ENCODE measurements at regions not wholly inside any gene's neighbourhood (a gene's known extent, or its start where the extent isn't known, plus 50 kb on each side); places are given as distances from the start of the nearest gene placed in this dataset.

- DNase-seq (ENCODE audit: low read depth, low spot score): no peak
Measured at GRCh38 chr16:63037761-63038396, 1001.6 kb upstream of the CDH8 start.

- DNase-seq (ENCODE audit: low read depth, low spot score): no peak
Measured at GRCh38 chr16:63018581-63019223, 982.5 kb upstream of the CDH8 start.

- DNase-seq (ENCODE audit: low read depth, low spot score): no peak
Measured at GRCh38 chr16:63008688-63009087, 972.5 kb upstream of the CDH8 start.

DNA sequence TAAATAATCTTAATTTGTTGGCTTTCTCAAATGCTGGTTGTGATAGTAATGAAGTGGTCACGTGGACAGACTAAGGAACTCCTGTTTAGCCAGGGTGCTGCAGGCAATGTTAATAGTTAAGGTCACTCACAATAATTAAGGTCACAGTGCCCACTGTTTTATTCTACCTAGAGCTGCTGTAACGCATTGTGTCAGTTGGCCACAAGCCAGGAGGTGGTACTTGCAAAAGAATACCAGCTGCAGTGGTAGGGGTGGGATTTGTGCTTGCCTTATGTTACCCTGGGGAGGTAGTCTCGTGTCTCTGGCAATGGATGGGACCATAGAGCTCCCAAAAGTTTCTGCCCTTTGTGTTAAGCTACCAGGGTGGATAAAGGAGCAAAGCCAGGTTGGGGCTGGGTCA, 969.1 kb upstream of the CDH8 start:
- no peak for DNase-seq (ENCODE audit: low read depth, low spot score)

DNA sequence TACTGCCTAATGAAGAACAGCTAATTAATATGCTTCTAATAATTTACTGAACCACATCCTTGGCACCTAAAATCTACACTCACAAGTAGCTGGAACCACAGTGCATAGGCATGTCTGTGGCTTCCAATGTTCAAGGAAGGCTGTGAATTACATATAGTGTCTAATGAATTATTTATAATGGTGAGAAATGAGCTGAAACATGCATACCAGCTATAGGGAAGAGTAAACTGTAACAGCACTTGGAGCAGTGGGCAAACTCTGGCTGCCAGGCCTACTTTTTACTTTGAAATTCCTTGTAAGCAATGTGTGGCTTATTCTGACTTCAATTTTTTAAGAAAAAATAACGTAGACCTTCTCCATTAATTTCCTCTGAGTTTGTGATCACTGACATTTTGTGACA, 953.2 kb upstream of the CDH8 start:
- no peak for DNase-seq (ENCODE audit: low read depth, low spot score)

DNA sequence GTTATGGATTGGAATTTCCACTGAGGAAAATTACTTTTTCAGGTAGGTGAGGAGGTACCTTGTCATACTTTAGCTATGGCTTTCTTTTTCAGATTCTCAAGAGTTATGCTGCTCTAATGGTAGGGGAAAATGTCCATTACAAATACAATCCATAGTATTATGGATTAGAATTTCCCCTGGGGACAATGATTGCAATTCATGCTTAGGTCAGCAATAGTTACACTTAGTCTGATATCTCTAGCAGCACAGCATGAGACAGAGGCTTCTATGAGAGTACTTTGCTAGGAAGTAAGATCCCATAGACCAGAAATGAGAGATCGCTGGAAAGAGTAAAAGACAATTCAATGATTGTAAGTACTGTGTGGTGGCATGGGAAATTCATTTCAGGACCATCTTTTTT, 949.5 kb upstream of the CDH8 start:
- DNase-seq (ENCODE audit: low read depth, low spot score): no peak

GRCh38 chr16:62978451-62978850, 942.2 kb upstream of the CDH8 start:
- DNase-seq (ENCODE audit: low read depth, low spot score): no peak

- no peak for DNase-seq (ENCODE audit: low read depth, low spot score)
Measured at GRCh38 chr16:62977876-62978275, 941.6 kb upstream of the CDH8 start.

DNA sequence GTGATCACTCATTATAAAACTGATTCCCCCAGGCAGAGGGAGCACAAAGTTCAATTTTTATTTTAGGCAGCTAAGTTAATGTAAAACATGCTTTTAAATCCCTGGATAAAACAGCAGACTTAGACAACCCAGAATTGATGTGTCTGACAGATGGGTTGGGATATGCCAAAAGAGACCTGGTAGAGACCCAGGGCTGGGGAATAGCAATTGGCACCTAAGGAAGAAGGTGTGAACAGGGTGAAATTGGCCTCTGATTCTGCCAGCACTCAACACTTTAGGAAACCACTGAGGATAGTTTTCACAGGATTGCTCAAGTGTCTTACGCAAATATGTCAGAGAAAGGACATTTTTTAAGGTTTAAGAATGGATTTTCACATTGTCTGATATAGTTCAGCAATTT, 938.2 kb upstream of the CDH8 start:
- DNase-seq (ENCODE audit: low read depth, low spot score): no peak

DNA sequence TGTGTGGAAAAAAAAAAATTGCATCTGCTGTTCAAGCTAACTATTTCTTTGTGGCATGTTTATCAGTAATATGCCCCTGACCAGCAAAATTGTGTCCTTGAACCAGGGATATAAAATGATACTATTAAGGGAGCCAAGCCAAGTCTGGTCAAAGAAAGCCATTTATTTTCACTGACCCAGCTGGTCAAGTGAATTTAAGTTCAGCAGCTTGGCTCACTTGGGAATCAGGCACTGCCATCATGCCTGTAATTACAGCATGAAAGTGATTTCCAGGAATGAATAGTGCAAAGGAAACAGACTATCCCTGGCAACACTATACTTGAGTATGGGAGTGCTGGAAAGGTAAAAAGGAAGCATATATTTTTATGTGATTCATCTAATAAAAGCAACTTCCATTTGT, 934.6 kb upstream of the CDH8 start:
- no peak for DNase-seq (ENCODE audit: low read depth, low spot score)

DNA sequence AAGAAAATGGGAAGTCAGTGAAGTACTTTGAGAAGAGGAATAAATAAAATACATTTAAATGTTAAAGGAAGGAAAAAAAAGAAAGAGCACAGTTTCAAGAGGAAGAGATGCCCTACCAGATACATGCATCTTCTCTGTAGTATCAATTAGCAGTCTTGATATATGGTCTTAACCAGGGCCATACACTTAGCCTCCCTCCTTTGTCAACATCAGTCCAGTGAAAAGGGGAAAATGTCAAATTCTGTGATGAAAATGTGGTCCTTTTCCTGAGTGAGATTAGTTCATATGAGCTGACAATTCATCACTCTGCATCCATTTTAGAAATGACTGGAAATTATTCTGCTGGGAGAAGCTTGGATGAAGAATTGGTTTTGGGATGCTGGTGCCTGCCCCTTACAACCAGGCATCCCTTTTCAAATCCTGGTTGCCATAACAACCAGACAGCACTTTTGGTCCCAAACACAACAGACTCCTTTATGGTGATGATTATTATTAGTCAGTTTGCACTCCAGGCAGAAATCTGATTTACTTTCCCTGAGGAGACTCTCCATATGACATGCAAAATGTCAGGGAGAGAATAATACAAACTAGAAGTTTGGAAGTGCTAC, 933.6 kb upstream of the CDH8 start:
- DNase-seq (ENCODE audit: low read depth, low spot score): no peak

- no peak for DNase-seq (ENCODE audit: low read depth, low spot score)
Measured at GRCh38 chr16:62967611-62968010, 931.4 kb upstream of the CDH8 start.

DNA sequence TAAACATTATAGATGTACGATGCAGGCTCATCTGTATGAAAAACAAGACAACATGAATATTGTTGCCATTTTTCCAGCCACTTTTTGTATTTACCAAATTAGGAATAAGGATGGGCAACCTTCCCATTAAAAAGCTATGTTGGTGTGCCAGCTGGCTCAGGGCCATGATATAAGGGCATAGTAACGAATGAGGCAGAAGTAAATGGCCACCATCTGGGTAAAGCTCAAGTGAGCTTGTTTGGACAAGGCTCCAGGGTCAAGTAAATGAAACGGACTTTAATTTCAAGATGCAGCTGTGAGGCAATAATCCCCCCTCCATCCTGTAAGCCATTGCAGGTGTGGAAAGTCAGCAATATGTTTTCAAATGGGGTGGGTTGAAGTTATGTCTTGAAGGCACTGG, 930.9 kb upstream of the CDH8 start:
- no peak for DNase-seq (ENCODE audit: low read depth, low spot score)

DNA sequence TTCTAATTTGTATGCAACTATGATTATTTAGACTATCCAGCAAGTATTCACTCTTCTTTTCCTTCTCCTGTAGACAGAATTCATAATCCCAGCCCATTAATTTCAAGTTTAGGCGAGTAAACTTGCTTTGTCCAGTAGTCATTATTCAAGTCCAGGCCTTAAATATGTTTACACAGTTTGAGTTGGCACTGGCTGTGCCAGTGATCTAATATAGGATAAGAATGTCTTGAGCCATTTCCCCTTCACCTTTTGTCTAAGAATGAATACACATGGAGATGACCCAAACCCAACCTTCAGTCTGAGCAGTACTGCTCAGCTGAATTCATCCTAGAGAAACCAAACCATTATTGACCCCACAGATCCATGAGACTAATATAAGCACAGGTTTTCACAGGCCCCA, 930.4 kb upstream of the CDH8 start:
- DNase-seq (ENCODE audit: low read depth, low spot score): no peak

GRCh38 chr16:62965831-62966230, 929.6 kb upstream of the CDH8 start:
- no peak for DNase-seq (ENCODE audit: low read depth, low spot score)

GRCh38 chr16:62963846-62964245, 927.6 kb upstream of the CDH8 start:
- DNase-seq (ENCODE audit: low read depth, low spot score): no peak

- DNase-seq (ENCODE audit: low read depth, low spot score): no peak
Measured at GRCh38 chr16:62955033-62955349, 918.8 kb upstream of the CDH8 start.

- DNase-seq (ENCODE audit: low read depth, low spot score): no peak
Measured at GRCh38 chr16:62954144-62955032, 918.1 kb upstream of the CDH8 start.

DNA sequence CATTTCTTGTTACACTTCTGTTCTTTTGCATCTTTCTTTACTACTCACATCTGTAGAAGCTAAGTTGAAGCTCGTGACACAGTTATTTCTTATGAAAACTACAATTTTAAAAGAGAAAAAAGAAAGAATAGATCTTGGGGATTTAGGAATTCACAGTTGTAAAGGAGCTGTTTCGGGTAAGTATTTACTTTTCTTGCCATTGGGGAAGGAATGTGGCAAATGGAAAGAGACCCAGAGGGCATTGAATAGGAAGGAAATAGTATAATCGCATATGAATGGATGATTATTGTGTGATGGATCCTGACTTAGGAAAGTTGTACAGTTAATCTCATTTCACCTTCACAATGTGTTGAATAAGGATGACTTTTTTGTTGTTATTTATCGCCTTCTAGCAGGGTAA, 914.1 kb upstream of the CDH8 start:
- DNase-seq (ENCODE audit: low read depth, low spot score): no peak

DNA sequence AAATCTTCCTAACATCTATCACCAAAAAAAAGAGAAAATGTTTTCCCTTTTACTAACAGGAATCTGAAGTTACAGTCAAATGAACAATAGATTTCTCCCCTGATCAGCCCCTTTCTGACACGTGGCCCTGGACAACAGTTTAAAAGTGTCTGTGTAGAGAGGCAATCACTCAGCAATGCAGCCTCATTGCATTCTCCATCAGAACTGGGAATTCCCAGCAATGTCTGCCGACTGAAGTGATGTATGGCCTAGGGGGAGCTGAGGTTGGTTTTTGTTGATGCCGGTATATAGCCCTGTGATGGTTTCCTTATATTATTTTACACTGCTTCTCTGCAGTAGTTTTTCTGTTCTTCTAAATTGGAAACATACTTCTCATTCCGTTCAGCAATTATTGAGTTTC, 904.3 kb upstream of the CDH8 start:
- no peak for DNase-seq (ENCODE audit: low read depth, low spot score)

DNA sequence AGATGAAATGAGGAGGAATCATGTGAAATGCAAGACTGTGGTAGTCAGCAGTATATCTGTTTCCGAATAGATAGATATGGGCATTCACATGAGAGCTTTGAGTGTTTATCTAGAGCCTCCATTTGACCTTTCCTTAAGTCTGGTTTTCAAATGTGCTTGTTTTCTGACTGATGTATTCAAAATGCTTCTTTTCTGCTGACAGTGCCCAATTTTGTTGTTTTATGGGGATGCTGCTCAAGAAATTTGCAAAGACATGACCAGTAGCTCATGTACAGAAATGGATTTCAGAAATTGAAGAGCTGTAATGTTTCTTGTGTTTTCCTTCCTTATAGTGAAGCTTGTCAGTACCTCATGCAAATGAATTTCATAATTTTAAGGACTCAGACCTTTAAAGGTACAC, 903.4 kb upstream of the CDH8 start:
- DNase-seq (ENCODE audit: low read depth, low spot score): no peak

DNA sequence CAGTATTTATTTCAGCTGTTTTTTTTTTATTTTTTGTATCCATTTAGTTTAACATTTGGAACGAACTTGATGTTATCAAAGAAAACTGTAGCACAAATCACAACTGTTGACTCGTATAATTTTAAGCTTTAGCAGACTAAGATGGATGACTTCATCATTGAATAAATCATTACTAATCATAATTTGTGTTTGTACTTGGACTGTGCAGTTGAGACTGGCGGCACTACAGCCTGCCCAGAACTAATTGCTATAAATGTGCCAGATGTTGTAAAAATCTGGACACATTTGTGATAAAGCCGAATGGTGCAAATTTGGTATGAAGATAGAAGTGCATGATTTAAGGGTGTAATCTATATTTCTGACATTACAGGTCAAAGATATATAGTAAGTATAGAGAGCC, 897.7 kb upstream of the CDH8 start:
- no peak for DNase-seq (ENCODE audit: low read depth, low spot score)
